HPDE6-E6E7 (cell line): ENCODE measurements at regions not wholly inside any gene's neighbourhood (a gene's known extent, or its start where the extent isn't known, plus 50 kb on each side); places are given as distances from the start of the nearest gene placed in this dataset.

Experiments used
- DNase-seq: peaks from one replicate; pipeline ENCODE4 v3.0.0; 2011; ENCODE audit warnings: missing footprints; ENCODE audit errors: extremely low spot score

DNA sequence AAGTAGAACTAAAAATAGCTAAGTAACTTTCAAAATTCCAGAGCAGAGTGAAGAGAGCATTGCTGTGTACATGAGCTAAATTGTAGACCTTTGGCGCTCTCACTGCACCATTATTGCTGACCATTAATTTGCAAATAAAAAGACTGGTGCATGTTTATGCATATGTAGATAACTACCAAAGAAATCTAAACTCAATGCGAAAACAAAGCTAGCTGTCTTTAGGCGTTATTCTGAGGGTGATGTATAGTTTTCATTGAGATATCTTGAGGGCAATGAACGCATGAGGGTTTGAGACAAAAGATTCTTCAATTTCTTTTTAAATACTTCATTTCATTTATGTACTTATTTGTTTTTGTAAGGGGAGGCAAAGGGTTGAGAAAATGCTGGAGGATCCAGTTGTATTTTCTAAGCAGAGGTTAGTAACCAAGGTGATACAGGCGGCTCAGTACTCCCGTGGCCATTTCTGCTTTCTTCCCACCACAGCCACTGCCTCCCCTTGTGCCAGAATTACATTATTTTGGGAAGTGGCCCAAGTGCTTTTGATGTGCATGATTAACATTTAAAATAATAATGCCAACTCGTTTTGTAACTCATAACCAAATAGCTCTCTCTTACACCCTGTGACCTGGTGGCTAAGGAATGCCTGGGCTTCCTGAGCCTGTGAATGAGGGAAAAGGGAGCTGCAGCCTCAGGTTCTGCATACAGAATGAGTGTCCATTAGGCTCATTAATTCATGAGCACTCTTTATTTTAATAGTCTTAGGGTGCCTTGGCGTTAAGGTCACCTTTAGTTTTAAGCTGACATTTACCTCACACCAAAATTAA is 797.8 kb upstream of the GYPC start:
- DNase-seq: no peak

DNA sequence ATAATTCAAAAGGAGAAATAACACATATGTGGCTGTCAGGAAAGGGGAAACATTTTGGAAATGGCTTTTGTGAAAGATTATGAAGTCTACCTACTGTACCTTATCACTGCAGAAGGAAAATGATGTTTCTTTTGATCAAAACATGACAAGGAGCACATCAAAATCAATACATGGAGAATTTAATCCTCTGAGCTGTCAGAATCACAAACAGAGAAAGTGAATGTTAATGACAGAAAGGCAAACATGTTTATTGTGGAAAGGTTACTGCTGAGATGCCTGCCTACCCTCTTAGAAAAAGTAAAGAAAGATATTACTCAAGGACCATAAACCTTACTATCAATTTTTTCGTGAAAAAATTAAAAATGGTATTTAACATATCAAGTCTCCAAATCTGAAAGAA is 794.5 kb upstream of the GYPC start:
- DNase-seq: no peak

DNA sequence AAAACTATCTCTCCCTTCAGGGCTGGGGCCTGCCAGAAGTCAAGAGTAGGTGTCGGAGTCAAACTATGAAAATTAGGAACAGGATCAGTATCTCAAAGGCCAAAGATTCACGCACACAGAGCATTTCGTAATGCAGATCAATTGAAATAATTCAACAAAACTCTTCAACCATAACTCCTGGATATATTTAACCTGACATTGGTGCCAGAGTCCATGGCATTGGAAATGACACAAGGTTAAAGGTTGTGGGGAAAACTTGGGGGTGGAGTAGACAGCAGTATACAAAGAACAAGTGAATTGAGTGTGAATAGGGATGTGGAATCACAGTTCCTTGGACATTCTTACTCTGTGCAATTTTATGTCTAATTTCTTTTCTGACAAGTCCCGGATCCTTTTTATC is 788.0 kb upstream of the GYPC start:
- no peak for DNase-seq

DNA sequence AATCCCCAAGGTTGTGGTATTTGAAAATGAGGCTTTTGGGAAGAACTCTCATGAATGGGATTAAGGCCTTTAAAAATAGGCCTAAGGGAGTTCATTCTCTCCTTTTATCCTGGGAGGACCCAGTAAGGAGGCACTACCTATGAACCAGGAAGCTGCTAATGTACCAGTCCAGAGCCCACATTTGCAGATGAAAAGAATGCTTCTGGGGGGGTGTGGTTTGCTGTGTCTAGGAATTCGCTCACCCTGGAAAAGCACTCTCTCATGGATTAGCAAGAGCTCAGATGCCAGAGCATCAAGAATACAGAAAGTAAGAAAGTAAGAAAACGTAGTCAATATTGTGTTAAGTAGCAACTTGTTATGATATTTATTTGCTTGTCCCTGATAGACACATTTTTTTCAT is 785.7 kb upstream of the GYPC start:
- no peak for DNase-seq

DNA sequence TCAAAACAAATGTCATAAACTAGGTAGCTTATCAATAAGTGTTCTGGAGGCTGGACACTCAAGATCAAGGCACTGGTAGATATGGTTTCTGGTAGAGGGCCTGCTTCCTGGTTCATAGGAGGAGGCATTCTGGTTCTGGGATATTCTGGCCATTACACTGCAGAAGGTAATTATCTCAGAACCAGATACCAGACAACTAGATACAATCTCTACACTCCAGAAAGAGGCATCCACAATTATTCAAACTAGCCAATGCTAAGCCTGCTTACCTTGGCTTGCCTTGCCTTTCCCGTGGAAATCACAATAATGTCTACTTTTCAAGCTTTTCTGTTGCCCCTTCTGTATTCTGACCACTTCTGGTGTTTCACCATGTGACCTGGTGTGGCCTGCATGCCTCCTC is 785.2 kb upstream of the GYPC start:
- no peak for DNase-seq

DNA sequence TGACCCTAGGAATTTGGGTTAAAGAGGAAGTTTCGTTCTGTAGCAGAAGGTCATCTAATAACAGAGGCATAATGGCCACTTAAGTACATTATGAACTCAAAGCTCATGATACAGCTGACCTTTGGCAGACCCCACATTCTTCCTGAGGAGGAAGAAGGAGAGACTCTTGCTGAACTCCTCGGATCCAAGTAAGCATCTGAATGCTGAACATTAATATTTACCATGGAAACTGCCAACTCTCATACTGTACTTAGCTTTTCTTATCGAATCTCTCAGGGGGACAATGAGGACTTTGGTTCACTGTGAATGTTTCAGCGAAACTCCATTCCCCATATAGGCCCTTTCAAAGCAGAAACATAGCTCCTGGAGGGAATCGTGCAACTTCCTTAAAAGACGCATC is 781.4 kb upstream of the GYPC start:
- DNase-seq: no peak

DNA sequence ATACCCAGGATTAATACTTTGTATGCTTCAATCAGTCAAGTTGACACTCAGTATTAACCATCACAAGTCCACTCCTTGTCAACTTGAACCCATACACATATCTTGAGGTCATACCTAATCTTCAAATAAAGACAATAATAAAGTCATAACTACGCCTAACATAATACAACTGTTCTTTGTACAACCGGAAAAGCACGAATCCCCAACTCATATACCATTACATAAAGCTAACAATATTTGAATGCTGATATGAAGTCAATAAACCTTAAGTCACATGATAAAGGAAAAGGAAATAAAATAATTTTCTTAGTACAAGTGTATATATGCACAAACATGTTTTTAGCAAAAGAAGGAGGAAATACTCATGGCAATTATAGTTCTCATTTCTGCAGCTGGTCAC is 770.6 kb upstream of the GYPC start:
- no peak for DNase-seq

DNA sequence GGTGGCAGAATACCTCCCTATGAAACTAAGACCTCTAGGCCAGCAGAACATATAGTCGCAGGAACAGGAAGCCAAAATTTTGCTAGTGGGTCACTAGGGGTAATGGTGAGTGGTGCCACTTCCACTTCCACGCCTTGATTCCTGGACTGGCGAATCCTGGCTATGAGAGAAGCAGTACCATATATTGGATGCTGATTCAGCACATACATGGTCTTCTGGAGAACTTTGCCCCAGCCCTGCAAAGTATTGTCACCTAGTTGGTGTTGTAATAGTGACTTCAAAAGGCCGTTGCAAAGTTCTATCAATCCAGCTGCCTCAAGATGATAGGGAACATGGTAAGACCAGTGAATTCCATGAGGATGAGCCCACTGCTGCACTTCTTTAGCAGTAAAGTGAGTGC is 769.8 kb upstream of the GYPC start:
- no peak for DNase-seq

DNA sequence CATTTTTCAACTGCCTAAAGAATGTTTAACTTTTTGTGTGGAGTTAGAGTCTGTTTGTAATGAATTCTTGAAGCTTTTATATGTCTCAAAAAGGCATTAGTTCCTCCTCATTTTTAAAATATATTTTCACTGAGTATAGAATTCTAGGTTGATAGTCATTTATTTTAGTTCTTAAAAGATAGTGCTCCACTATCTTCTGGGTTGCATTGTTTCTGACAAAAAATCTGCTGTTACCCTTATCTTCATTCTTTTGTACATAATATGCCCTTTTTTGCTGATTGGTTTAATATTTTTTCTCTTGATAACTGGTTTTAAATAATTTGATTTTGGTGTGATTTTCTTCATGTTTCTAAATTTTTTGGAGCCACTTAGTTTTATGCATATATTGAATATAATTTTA is 754.7 kb upstream of the GYPC start:
- no peak for DNase-seq

DNA sequence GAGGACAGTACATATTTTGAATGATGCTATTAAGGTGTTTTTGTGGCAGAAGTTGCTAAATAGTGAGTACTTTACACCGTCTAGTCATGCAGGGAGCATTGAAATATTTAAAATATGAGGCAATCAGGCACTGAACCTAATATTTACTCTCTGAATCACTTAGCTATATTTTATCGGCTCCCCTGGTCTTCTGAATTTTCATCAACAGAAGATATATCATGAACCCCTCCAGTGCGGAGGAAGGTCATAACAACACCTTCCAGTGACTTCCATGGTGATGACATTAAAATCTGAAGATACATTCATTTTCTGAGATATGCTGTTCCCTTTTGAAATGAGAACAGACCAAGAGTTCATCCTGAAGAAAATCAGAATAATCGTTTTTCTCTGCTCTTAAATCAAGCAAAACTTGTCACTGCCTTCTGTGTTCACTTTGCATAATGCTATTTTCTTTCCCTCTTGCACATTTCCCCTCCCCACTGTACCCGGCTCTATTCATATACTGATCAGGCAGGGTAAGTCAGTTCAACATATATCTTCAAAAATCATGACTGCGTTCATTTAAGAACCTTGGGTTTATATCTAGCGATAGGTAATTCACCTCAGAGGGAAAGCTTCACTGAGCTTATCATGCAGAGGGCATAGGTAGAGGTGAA is 729.9 kb upstream of the GYPC start:
- DNase-seq: no peak

DNA sequence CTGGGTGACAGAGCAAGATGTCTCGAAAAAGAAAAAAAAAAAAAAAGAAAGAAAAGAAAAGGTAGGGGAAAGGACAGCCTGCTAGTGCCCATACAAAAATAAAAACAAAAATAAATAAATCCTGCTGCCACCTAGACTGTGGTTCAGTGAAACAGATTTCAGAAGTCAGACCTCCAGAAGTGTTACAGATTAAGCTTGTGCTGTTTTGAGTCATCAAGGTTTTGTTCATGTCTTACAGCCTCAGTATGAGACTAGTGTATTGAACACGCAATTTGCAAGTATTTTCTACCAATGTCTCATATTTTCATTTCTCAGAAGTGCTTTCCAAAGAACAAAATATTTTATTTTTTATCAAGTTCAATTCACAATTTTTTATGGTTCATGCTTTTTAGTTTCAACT is 720.4 kb upstream of the GYPC start:
- DNase-seq: no peak

DNA sequence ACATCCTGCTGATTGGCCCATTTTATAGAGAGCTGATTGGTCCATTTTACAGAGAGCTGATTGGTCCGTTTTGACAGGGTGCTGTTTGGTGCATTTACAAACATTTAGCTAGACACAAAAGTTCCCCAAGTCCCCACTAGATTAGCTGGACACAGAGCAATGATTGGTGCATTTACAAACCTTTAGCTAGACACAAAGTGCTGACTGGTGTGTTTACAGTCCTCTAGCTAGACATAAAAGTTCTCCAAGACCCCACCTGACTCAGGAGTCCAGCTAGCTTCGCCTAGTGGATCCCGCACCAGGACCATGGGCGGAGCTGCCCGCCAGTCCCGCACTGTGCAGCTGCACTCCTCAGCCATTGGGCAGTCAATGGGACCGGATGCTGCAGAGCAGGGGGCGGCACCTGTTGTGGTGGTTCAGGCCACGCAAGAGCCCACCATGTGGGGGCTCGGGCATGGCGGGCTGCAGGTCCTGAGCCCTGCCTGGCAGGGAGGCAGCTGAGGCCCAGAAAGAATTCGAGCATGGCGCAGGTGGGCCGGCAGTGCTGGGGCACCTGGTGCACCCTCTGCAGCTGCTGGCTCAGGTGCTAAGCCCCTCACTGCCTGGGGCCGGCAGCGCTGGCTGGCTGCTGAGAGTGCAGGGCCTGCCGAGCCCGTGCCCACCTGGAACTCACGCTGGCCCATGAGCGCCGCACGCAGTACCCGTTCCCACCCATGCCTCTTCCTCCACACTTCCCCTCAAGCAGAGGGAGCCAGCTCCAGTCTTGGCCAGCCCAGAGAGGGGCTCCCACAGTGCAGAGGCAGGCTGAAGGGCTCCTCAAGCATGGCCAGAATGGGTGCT is 713.2 kb upstream of the GYPC start:
- DNase-seq: no peak

DNA sequence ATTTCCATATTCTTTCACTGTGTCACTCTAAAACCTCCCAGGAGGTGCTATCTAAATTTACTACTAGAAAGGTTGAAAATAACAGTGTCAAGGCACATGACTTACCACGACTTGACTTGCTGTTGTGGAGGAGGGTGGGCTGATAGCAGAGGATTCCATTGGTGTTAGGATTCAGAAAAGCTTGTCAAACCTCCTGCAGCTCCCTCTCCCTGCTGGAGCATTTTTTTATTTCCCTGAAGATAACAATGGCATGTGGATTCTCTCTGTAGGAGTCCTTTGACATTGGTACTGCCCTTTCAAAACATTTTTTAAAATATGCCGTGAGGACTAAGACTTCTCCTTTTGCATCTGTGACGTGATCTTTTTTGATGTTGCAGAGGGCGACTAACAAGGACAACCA is 696.9 kb upstream of the GYPC start:
- DNase-seq: no peak

DNA sequence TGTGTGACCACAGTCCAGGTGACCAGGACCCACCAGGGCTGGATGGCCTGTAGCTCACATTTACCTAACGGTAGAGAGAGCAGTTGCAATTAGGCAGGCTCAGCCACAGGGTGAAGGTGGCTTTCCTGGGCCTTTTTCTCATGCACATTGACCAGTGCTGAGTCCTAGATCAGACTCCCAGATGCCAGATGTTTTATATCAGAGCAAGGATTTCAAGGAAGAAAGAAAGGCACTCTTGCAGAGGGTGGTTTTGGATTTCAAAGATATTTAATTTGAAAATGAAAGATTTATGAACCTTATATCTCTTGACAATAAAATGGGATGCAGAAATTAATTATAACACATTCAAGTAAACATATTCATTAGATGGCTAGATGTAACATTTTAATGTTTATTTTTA is 694.2 kb upstream of the GYPC start:
- no peak for DNase-seq

DNA sequence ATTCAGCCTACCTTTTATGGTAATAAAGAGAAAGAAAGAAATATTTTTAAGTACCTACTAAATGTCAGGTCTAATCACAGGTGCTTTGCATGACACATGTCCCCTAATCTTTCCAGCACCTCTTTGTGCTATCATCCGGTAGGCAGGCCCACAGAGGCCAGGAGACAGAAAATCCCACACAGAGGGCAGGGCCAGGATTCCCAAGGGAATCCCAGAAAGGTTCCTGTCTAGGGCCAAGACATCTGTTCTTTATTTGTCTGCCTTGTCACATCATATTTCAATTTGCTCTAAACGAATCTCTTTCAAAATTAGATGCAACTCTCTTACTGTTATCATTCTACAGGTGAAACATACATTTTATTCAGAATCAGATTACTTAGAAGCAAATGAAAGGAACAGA is 676.1 kb upstream of the GYPC start:
- DNase-seq: no peak

DNA sequence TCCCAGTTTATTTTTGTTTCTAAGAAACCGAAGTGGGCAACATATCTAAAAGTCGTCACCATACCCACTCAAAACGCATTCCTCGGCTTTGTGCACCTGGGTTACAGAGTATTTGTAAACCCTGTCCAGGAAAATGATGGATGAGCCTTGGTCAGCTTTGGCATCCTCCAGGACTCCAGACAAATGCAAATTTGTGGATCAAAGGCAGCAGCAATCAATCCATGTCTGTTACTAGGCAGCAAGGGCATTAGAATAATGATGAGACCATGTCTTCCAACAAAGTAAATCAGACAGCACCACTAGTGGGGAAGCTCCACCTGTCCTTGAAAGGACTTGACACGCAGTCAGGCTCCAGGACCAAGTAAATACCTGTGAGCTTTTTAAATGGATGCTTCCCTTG is 672.6 kb upstream of the GYPC start:
- DNase-seq: no peak

DNA sequence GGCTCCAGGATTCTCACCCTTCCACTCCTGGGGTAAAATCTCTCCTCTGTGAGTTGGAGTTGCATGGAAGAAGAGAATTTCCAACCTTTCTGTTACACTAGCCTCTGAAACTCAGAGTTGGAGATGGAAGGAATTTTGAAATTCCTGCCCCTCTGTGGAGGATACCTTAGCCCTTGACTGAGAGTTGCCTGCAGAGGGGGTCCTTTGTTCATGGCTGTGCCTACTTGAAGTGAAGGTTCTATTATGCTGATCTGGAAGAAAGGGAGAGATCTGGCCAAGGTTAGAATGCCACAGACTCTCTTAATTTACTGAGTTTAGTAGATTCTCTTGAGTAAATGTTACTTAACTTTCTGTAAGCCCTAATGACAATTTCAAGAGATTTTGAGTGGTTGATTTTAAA is 626.6 kb upstream of the GYPC start:
- DNase-seq: no peak

DNA sequence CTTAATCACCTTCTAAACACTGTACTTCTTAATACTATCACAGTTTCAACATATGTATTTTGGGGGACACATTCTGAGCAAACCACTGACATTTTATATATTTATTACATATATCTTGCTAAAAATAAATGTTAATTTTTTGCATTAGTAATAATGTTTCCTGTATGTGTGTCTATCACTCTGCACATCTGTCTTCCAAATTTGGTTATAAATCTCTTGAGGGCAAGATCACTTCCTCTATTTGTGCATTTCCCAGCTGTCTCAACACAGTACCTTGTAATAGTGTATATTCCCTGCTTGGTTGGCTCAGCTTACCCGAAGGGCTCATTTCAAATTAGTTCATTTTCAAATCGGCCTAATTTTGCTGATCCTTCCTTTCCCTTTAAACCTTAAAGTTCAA is 617.1 kb upstream of the GYPC start:
- no peak for DNase-seq

DNA sequence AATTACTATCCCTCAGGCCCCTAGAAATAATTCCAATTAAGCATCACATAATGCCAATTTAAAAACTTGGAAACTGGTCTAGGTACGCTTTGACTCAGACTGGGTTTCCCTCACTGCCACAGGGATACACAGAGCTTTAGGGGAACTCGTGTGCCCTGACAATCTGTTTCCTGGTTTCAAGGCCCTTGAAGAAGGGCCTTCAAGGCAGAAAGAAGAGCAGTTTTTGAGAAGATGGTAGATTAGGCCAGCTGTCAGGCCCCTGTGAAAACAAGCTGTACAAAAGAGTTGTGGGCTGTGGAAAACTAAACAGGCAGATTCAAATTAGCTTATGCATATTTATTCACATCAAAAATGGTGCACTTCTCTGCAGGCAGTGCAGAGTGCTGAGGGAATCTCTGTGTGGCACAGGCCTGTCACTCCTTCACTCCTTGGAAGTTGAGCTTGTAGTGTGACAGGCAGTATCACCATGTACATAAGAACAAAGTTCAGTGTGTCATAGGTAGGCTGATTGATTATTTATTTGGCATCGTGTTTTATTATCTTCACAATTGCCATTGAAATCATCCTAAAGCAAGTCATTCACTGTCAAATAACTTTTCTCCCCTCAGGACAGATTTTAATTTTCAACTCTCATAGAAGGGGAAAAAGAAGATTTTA is 614.4 kb upstream of the GYPC start:
- DNase-seq: no peak

DNA sequence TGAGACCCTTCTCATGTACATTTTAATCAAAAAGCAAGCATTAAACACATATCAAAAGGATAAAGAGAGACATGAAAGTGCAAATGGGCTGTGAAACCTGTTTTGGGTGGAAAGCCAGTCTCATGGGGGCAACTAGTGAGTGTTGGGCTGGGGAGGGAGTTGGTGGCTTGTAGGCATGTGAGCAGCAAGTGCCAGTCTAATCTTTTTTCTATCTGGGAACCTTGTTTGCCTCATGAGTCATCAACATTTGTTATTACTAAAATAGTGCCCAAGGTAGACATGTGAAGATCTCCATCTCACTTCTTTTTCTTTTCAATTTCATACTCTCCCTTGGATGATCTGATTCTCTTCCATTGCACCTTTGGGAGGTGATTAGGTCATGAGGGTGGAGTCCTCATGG is 613.9 kb upstream of the GYPC start:
- no peak for DNase-seq

DNA sequence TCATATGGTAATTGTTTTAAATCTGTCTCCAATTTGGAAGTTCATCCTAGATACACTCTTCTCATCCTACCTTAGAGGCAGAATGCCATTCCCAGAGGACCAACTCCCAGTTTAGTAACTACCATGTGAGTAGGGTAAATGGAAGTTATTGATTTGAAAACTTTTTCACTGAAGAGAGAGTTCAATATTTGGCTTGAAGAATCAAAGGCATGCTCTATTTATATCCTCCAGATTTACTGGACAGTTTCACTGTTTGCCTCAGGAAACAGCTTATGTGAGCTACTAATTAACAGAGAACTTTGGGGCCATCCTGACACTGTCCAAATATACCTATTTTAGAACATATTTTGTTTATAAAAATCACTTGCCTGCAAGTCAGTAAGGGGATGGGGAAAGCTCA is 607.2 kb upstream of the GYPC start:
- no peak for DNase-seq

DNA sequence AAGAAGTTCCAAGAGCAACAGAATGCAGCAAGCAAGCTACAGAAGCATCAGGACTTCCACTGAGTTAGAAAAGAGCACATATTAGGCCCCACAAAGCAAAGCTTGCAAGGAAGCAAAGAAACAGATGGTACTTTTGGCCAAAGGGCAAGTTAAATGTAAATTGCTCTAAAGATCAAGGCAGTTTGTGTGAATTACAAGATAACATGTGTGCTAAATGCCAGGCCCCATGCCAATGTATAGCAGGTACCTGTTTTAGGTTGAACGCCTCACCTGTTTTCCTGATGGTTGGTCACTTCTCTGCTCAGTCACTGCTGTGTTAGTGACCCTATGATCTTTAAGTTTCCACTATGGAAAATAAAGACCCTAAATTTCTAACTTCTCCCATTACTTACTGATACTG is 606.5 kb upstream of the GYPC start:
- no peak for DNase-seq
